ENCODE measurements at regions not wholly inside any gene's neighbourhood (a gene's known extent, or its start where the extent isn't known, plus 50 kb on each side); places are given as distances from the start of the nearest gene placed in this dataset.

- CTCF ChIA-PET: no interaction called here
- Mint-ChIP-seq H3K36me3 (ENCODE audit: low read depth) (no peaks in the 10 kb centered on the region), H3K27ac (no peak overlapping the region), H3K4me3 (no peak overlapping the region), H3K27me3 (ENCODE audit: low read depth) (no peaks in the 10 kb centered on the region), H3K9me3 (ENCODE audit: insufficient read depth) (peaks cover 12% of the 10 kb centered on the region), H3K4me1 (ENCODE audit: low read depth) (no peaks in the 10 kb centered on the region)
- POLR2A ChIA-PET: no interaction called here
- ATAC-seq: no peak
- no peak for DNase-seq
Measured at GRCh38 chr18:40469851-40470250, 1485.2 kb upstream of the PIK3C3 start.

- ATAC-seq (no peak), DNase-seq (no peak)
- Mint-ChIP-seq H3K4me3 (no peak overlapping the region), H3K27me3 (ENCODE audit: low read depth) (no peaks in the 10 kb centered on the region), H3K9me3 (ENCODE audit: insufficient read depth) (peaks cover 12% of the 10 kb centered on the region), H3K36me3 (ENCODE audit: low read depth) (no peaks in the 10 kb centered on the region), H3K27ac (no peak overlapping the region), H3K4me1 (ENCODE audit: low read depth) (no peaks in the 10 kb centered on the region)
- ChIA-PET POLR2A (no interaction called here), CTCF (no interaction called here)
Measured at GRCh38 chr18:40469316-40469715, 1485.7 kb upstream of the PIK3C3 start.

- DNase-seq: no peak
- CTCF ChIA-PET: no interaction called here
- Mint-ChIP-seq H3K4me3 (no peak overlapping the region), H3K4me1 (ENCODE audit: low read depth) (no peaks in the 10 kb centered on the region), H3K9me3 (ENCODE audit: insufficient read depth) (peaks cover 6% of the 10 kb centered on the region), H3K27ac (no peak overlapping the region), H3K27me3 (ENCODE audit: low read depth) (no peaks in the 10 kb centered on the region), H3K36me3 (ENCODE audit: low read depth) (no peaks in the 10 kb centered on the region)
- ATAC-seq: no peak
- POLR2A ChIA-PET: no interaction called here
Measured at GRCh38 chr18:40464032-40464431, 1491.0 kb upstream of the PIK3C3 start.

- no peak for ATAC-seq
- Mint-ChIP-seq H3K27me3 (ENCODE audit: low read depth) (no peaks in the 10 kb centered on the region), H3K27ac (no peak overlapping the region), H3K4me3 (no peak overlapping the region), H3K36me3 (ENCODE audit: low read depth) (no peaks in the 10 kb centered on the region), H3K9me3 (ENCODE audit: insufficient read depth) (peaks cover 4% of the 10 kb centered on the region), H3K4me1 (ENCODE audit: low read depth) (no peaks in the 10 kb centered on the region)
- CTCF ChIA-PET: no interaction called here
- POLR2A ChIA-PET: no interaction called here
- no peak for DNase-seq
Measured at GRCh38 chr18:40453903-40454302, 1501.1 kb upstream of the PIK3C3 start.

- no peaks in the 10 kb centered on the region for H3K4me1 Mint-ChIP-seq (ENCODE audit: low read depth)
- CTCF ChIA-PET: no interaction called here
Measured at GRCh38 chr18:40452599-40452998, 1502.4 kb upstream of the PIK3C3 start.

GRCh38 chr18:40450751-40451150, 1504.3 kb upstream of the PIK3C3 start:
- DNase-seq (no peak), ATAC-seq (no peak)
- Mint-ChIP-seq H3K36me3 (ENCODE audit: low read depth) (no peaks in the 10 kb centered on the region), H3K4me3 (no peak overlapping the region), H3K9me3 (ENCODE audit: insufficient read depth) (peaks cover 4% of the 10 kb centered on the region), H3K4me1 (ENCODE audit: low read depth) (no peaks in the 10 kb centered on the region), H3K27ac (no peak overlapping the region), H3K27me3 (ENCODE audit: low read depth) (no peaks in the 10 kb centered on the region)
- POLR2A ChIA-PET: no interaction called here
- CTCF ChIA-PET: no interaction called here

More at GRCh38 chr18:40452599-40452998, 1502.4 kb upstream of the PIK3C3 start:
- Mint-ChIP-seq H3K27ac (no peak overlapping the region), H3K4me3 (no peak overlapping the region), H3K27me3 (ENCODE audit: low read depth) (no peaks in the 10 kb centered on the region), H3K9me3 (ENCODE audit: insufficient read depth) (peaks cover 4% of the 10 kb centered on the region), H3K36me3 (ENCODE audit: low read depth) (no peaks in the 10 kb centered on the region)
- POLR2A ChIA-PET: no interaction called here
- DNase-seq: no peak
- ATAC-seq: no peak

GRCh38 chr18:40447820-40448219, 1507.2 kb upstream of the PIK3C3 start:
- ChIA-PET POLR2A (no interaction called here), CTCF (no interaction called here)
- no peaks in the 10 kb centered on the region for H3K36me3 Mint-ChIP-seq (ENCODE audit: low read depth)
- H3K27me3 Mint-ChIP-seq (ENCODE audit: low read depth): no peaks in the 10 kb centered on the region
- H3K4me3 Mint-ChIP-seq: no peak overlapping the region
- no peaks in the 10 kb centered on the region for H3K9me3 Mint-ChIP-seq (ENCODE audit: insufficient read depth)
- no peak for ATAC-seq
- no peaks in the 10 kb centered on the region for H3K4me1 Mint-ChIP-seq (ENCODE audit: low read depth)
- H3K27ac Mint-ChIP-seq: no peak overlapping the region
- DNase-seq: no peak

GRCh38 chr18:40440088-40440487, 1514.9 kb upstream of the PIK3C3 start:
- Mint-ChIP-seq H3K27ac (no peak overlapping the region), H3K27me3 (ENCODE audit: low read depth) (no peaks in the 10 kb centered on the region), H3K4me1 (ENCODE audit: low read depth) (no peaks in the 10 kb centered on the region), H3K4me3 (no peak overlapping the region), H3K36me3 (ENCODE audit: low read depth) (no peaks in the 10 kb centered on the region), H3K9me3 (ENCODE audit: insufficient read depth) (no peaks in the 10 kb centered on the region)
- ChIA-PET POLR2A (no interaction called here), CTCF (no interaction called here)
- DNase-seq (no peak), ATAC-seq (no peak)

GRCh38 chr18:40437517-40437916, 1517.5 kb upstream of the PIK3C3 start:
- Mint-ChIP-seq H3K27ac (no peak overlapping the region), H3K36me3 (ENCODE audit: low read depth) (no peaks in the 10 kb centered on the region), H3K27me3 (ENCODE audit: low read depth) (no peaks in the 10 kb centered on the region), H3K4me1 (ENCODE audit: low read depth) (no peaks in the 10 kb centered on the region), H3K4me3 (no peak overlapping the region), H3K9me3 (ENCODE audit: insufficient read depth) (no peaks in the 10 kb centered on the region)
- POLR2A ChIA-PET: no interaction called here
- CTCF ChIA-PET: no interaction called here
- DNase-seq (no peak), ATAC-seq (no peak)

- no peaks in the 10 kb centered on the region for H3K27me3 Mint-ChIP-seq (ENCODE audit: low read depth)
- H3K4me3 Mint-ChIP-seq: no peak overlapping the region
- POLR2A ChIA-PET: no interaction called here
- ATAC-seq (no peak), DNase-seq (no peak)
- CTCF ChIA-PET: no interaction called here
- no peaks in the 10 kb centered on the region for H3K4me1 Mint-ChIP-seq (ENCODE audit: low read depth)
- H3K27ac Mint-ChIP-seq: no peak overlapping the region
- peaks cover 6% of the 10 kb centered on the region for H3K9me3 Mint-ChIP-seq (ENCODE audit: insufficient read depth)
- H3K36me3 Mint-ChIP-seq (ENCODE audit: low read depth): no peaks in the 10 kb centered on the region
Measured at GRCh38 chr18:40431071-40431985, 1523.7 kb upstream of the PIK3C3 start.

GRCh38 chr18:40423291-40423690, 1531.7 kb upstream of the PIK3C3 start:
- no peak for DNase-seq
- H3K9me3 Mint-ChIP-seq (ENCODE audit: insufficient read depth): peaks cover 4% of the 10 kb centered on the region
- no peak overlapping the region for H3K27ac Mint-ChIP-seq
- ATAC-seq: no peak
- no peak overlapping the region for H3K4me3 Mint-ChIP-seq
- no peaks in the 10 kb centered on the region for H3K36me3 Mint-ChIP-seq (ENCODE audit: low read depth)
- ChIA-PET POLR2A (no interaction called here), CTCF (no interaction called here)
- no peaks in the 10 kb centered on the region for H3K4me1 Mint-ChIP-seq (ENCODE audit: low read depth)
- no peaks in the 10 kb centered on the region for H3K27me3 Mint-ChIP-seq (ENCODE audit: low read depth)

- POLR2A ChIA-PET: no interaction called here
- Mint-ChIP-seq H3K4me1 (ENCODE audit: low read depth) (no peaks in the 10 kb centered on the region), H3K9me3 (ENCODE audit: insufficient read depth) (peaks cover 4% of the 10 kb centered on the region), H3K36me3 (ENCODE audit: low read depth) (no peaks in the 10 kb centered on the region), H3K4me3 (no peak overlapping the region), H3K27ac (no peak overlapping the region), H3K27me3 (ENCODE audit: low read depth) (no peaks in the 10 kb centered on the region)
- CTCF ChIA-PET: no interaction called here
- ATAC-seq (no peak), DNase-seq (no peak)
Measured at GRCh38 chr18:40420675-40421074, 1534.4 kb upstream of the PIK3C3 start.

- Mint-ChIP-seq H3K4me3 (no peak overlapping the region), H3K27me3 (ENCODE audit: low read depth) (no peaks in the 10 kb centered on the region), H3K27ac (no peak overlapping the region), H3K9me3 (ENCODE audit: insufficient read depth) (peaks cover 4% of the 10 kb centered on the region), H3K36me3 (ENCODE audit: low read depth) (no peaks in the 10 kb centered on the region), H3K4me1 (ENCODE audit: low read depth) (no peaks in the 10 kb centered on the region)
- DNase-seq: no peak
- no peak for ATAC-seq
- CTCF ChIA-PET: no interaction called here
- POLR2A ChIA-PET: no interaction called here
Measured at GRCh38 chr18:40417501-40417900, 1537.5 kb upstream of the PIK3C3 start.
